ENCODE measurements at regions not wholly inside any gene's neighbourhood (a gene's known extent, or its start where the extent isn't known, plus 50 kb on each side); places are given as distances from the start of the nearest gene placed in this dataset.

DNA sequence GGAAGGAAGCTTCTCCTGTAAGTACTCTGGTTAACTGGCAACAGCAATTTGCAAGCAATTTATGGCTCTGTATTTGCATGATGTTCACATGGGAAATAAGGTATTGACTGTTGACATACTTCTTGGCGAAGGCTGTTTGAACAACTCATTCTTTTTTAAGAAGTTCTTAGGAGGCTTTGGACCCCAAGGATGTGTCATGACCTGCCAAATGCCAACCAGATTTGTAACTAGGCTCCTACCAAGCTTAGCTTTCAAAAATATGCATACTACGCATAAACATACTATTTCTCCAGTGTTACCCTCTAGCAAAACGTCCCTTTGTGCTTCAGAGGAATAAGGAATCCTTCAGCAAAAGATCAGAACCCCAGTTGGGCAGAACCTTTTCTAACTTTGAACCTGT is 165.2 kb upstream of the MSX2 start:
- TF ChIP-seq, protein P1, sequence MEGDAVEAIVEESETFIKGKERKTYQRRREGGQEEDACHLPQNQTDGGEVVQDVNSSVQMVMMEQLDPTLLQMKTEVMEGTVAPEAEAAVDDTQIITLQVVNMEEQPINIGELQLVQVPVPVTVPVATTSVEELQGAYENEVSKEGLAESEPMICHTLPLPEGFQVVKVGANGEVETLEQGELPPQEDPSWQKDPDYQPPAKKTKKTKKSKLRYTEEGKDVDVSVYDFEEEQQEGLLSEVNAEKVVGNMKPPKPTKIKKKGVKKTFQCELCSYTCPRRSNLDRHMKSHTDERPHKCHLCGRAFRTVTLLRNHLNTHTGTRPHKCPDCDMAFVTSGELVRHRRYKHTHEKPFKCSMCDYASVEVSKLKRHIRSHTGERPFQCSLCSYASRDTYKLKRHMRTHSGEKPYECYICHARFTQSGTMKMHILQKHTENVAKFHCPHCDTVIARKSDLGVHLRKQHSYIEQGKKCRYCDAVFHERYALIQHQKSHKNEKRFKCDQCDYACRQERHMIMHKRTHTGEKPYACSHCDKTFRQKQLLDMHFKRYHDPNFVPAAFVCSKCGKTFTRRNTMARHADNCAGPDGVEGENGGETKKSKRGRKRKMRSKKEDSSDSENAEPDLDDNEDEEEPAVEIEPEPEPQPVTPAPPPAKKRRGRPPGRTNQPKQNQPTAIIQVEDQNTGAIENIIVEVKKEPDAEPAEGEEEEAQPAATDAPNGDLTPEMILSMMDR (IDR thresholded peaks at IDR 0.05 in 8 of 11, conservative IDR thresholded peaks at IDR 0.05 in 3 of 11) = no peak
- TF ChIP-seq POLR2A (IDR thresholded peaks at IDR 0.05) = no peak
